ENCODE measurements at regions not wholly inside any gene's neighbourhood (a gene's known extent, or its start where the extent isn't known, plus 50 kb on each side); places are given as distances from the start of the nearest gene placed in this dataset.

DNA sequence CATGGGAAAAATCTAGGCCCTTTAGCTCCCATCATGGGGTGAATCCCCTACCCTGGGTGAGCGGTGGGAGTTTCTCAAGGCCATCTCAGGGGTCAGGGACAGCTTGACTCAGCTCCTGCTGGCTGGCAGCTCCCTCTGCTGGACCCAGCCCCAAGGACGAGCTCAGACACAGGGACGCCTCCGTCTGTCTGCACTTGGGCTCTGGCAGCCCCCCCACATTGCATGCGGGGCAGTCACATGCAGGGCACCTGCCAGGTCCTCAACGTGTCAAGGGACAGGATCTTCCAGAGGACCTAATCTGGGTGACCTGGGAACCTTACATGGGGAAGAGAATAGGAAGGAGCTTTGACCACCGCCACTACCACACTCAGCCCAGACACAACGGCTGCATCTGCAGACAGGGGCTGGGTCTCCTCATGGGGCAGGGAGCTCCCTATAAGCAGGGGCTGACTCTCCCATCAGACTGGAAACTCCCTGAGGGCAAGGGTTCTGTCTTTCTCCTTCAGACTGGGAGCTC lies 173.4 kb downstream of the MRPL14 start (continued):
- no peak for TF ChIP-seq ZNF207 (IDR thresholded peaks at IDR 0.05; ENCODE audit: borderline replicate concordance)
- no peak for TF ChIP-seq SOX13 (IDR thresholded peaks at IDR 0.05)
- TF ChIP-seq SOX13 (CRISPR knock-in tag; conservative IDR thresholded peaks at IDR 0.05 in 1 of 2, IDR thresholded peaks at IDR 0.05 in 1 of 2): peak in 1 of 2 experiments; percentile 60; a peak in 2 of 4 replicates
- no peak for TF ChIP-seq U2AF1 (optimal IDR thresholded peaks at IDR 0.05; ENCODE audit: low read depth, low read length)
- TF ChIP-seq HHEX (CRISPR knock-in tag; IDR thresholded peaks at IDR 0.05): no peak
- TF ChIP-seq, protein P1, sequence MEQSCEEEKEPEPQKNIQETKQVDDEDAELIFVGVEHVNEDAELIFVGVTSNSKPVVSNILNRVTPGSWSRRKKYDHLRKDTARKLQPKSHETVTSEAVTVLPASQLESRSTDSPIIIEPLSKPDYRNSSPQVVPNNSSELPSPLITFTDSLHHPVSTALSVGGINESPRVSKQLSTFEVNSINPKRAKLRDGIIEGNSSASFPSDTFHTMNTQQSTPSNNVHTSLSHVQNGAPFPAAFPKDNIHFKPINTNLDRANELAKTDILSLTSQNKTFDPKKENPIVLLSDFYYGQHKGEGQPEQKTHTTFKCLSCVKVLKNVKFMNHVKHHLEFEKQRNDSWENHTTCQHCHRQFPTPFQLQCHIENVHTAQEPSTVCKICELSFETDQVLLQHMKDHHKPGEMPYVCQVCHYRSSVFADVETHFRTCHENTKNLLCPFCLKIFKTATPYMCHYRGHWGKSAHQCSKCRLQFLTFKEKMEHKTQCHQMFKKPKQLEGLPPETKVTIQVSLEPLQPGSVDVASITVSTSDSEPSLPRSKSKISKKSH (CRISPR knock-in tag; IDR thresholded peaks at IDR 0.05; ENCODE audit: borderline replicate concordance): peak; percentile 84
- TF ChIP-seq FOXA3 (CRISPR knock-in tag; IDR thresholded peaks at IDR 0.05): peak; percentile 57
- TF ChIP-seq MAX (IDR thresholded peaks at IDR 0.05): peak; percentile 87
- 0 out of 2 replicates have a peak, but pooled peaks have one; percentile 67 for TF ChIP-seq NFKBIZ (CRISPR knock-in tag; IDR thresholded peaks at IDR 0.05)
- TF ChIP-seq ZNF468 (CRISPR knock-in tag; IDR thresholded peaks at IDR 0.05): no peak
- TF ChIP-seq, protein P2, sequence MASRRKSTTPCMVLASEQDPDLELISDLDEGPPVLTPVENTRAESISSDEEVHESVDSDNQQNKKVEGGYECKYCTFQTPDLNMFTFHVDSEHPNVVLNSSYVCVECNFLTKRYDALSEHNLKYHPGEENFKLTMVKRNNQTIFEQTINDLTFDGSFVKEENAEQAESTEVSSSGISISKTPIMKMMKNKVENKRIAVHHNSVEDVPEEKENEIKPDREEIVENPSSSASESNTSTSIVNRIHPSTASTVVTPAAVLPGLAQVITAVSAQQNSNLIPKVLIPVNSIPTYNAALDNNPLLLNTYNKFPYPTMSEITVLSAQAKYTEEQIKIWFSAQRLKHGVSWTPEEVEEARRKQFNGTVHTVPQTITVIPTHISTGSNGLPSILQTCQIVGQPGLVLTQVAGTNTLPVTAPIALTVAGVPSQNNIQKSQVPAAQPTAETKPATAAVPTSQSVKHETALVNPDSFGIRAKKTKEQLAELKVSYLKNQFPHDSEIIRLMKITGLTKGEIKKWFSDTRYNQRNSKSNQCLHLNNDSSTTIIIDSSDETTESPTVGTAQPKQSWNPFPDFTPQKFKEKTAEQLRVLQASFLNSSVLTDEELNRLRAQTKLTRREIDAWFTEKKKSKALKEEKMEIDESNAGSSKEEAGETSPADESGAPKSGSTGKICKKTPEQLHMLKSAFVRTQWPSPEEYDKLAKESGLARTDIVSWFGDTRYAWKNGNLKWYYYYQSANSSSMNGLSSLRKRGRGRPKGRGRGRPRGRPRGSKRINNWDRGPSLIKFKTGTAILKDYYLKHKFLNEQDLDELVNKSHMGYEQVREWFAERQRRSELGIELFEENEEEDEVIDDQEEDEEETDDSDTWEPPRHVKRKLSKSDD (CRISPR knock-in tag; IDR thresholded peaks at IDR 0.05; ENCODE audit: low read depth): no peak
- TF ChIP-seq PCBP2 (optimal IDR thresholded peaks at IDR 0.05; ENCODE audit: low read depth, low read length, poor library complexity, severe bottlenecking): no peak
- TF ChIP-seq ZNF3 (CRISPR knock-in tag; IDR thresholded peaks at IDR 0.05): no peak
- TF ChIP-seq KAT8 (CRISPR knock-in tag; IDR thresholded peaks at IDR 0.05): peak; percentile 58
- TF ChIP-seq NFYB (CRISPR knock-in tag; IDR thresholded peaks at IDR 0.05): 0 out of 2 replicates have a peak, but pooled peaks have one; percentile 31
- peak; percentile 57; the same call in 1 of the 2 replicates for TF ChIP-seq TBX2 (CRISPR knock-in tag; IDR thresholded peaks at IDR 0.05; ENCODE audit: borderline replicate concordance)
- TF ChIP-seq XRCC5 (optimal IDR thresholded peaks at IDR 0.05; ENCODE audit: low read length): peak; percentile 92
- TF ChIP-seq MAF1 (CRISPR knock-in tag; IDR thresholded peaks at IDR 0.05; ENCODE audit: borderline replicate concordance): no peak
- no peak for TF ChIP-seq ATM (IDR thresholded peaks at IDR 0.05; ENCODE audit: borderline replicate concordance)
- no peak for TF ChIP-seq SCMH1 (CRISPR knock-in tag; IDR thresholded peaks at IDR 0.05; ENCODE audit: borderline replicate concordance)
- 0 out of 2 replicates have a peak, but pooled peaks have one; percentile 57 for TF ChIP-seq BRCA1 (CRISPR knock-in tag; IDR thresholded peaks at IDR 0.05)
- peak; percentile 78 for TF ChIP-seq SOX5 (CRISPR knock-in tag; IDR thresholded peaks at IDR 0.05; ENCODE audit: borderline replicate concordance)
- no peak for TF ChIP-seq ZNF484 (CRISPR knock-in tag; IDR thresholded peaks at IDR 0.05; ENCODE audit: borderline replicate concordance, low read depth)
- peak; percentile 47 for TF ChIP-seq NR2F2 (IDR thresholded peaks at IDR 0.05; ENCODE audit: borderline replicate concordance, low read depth)
- TF ChIP-seq GFI1 (CRISPR knock-in tag; IDR thresholded peaks at IDR 0.05; ENCODE audit: borderline replicate concordance): peak; percentile 43; the same call in 1 of the 2 replicates
- peak; percentile 95 for TF ChIP-seq ZSCAN22 (CRISPR knock-in tag; IDR thresholded peaks at IDR 0.05)
- TF ChIP-seq GTF3A (CRISPR knock-in tag; conservative IDR thresholded peaks at IDR 0.05): no peak
- peak; percentile 54 for TF ChIP-seq ZGPAT (CRISPR knock-in tag; IDR thresholded peaks at IDR 0.05)
